GM23338 (cell line): ENCODE measurements at regions not wholly inside any gene's neighbourhood (a gene's known extent, or its start where the extent isn't known, plus 50 kb on each side); places are given as distances from the start of the nearest gene placed in this dataset.

ENCODE experiments used
- ATAC-seq: fragments of 200-7000 bp; cut with Tn5 transposase; 3 replicates; pipeline ENCODE4 v1.9.1; 2020
- DNase-seq: peaks from one replicate; pipeline ENCODE4 v3.0.0-alpha.2; 2015; ENCODE audit warnings: low spot score
- H2AFZ ChIP-seq: fragments of 200-600 bp; sonication (generic); 2 replicates; pipeline ENCODE4 v1.8.0; 2016; ENCODE audit warnings: antibody characterized with exemption, mild to moderate bottlenecking, moderate library complexity
- H3F3A ChIP-seq: fragments of 200-600 bp; sonication (generic); replicated peaks from 2 replicates; pipeline ENCODE4 v1.8.0; 2017; ENCODE audit warnings: antibody characterized with exemption, mixed run types, low read depth
- H3K27ac ChIP-seq: fragments of 200-600 bp; sonication (generic); 2 replicates; pipeline ENCODE4 v1.6.1; 2016; ENCODE audit warnings: low read depth
- H3K27me3 ChIP-seq: fragments of 200-600 bp; sonication (generic); 2 replicates; pipeline ENCODE4 v1.8.0; 2016; ENCODE audit warnings: mild to moderate bottlenecking, mixed run types, moderate library complexity; ENCODE audit not compliant: insufficient read depth
- H3K36me3 ChIP-seq: fragments of 200-600 bp; sonication (generic); 2 replicates; pipeline ENCODE4 v1.8.0; 2016; ENCODE audit warnings: mild to moderate bottlenecking; ENCODE audit not compliant: insufficient read depth
- H3K4me1 ChIP-seq: fragments of 200-600 bp; sonication (generic); 2 replicates; pipeline ENCODE4 v1.8.0; 2016; ENCODE audit warnings: mild to moderate bottlenecking, moderate library complexity; ENCODE audit not compliant: insufficient read depth
- H3K4me2 ChIP-seq: fragments of 200-600 bp; sonication (generic); 2 replicates; pipeline ENCODE4 v1.7.1; 2017; ENCODE audit warnings: mixed run types
- H3K4me3 ChIP-seq: fragments of 200-600 bp; sonication (generic); 2 replicates; pipeline ENCODE4 v1.6.1; 2016; ENCODE audit warnings: mixed run types
- H3K79me2 ChIP-seq: fragments of 200-600 bp; sonication (generic); replicated peaks from 2 replicates; pipeline ENCODE4 v1.8.0; 2017; ENCODE audit warnings: mild to moderate bottlenecking; ENCODE audit not compliant: insufficient read depth
- H3K9me2 ChIP-seq: fragments of 200-600 bp; sonication (generic); 2 replicates; pipeline ENCODE4 v1.8.0; 2017; ENCODE audit not compliant: insufficient read depth
- H4K20me1 ChIP-seq: fragments of 200-600 bp; sonication (generic); replicated peaks from 2 replicates; pipeline ENCODE4 v1.8.0; 2017; ENCODE audit warnings: mild to moderate bottlenecking; ENCODE audit not compliant: insufficient read depth
- H3K27ac Mint-ChIP-seq: 2 replicates; pipeline ENCODE4 v1.8.0; 2020; ENCODE audit warnings: inconsistent platforms, mild to moderate bottlenecking, moderate library complexity, mixed read lengths
- H3K27me3 Mint-ChIP-seq: 3 replicates; pipeline ENCODE4 v1.8.0; 2022; ENCODE audit warnings: low read depth, mild to moderate bottlenecking, moderate library complexity, mixed read lengths, inconsistent platforms; ENCODE audit not compliant: insufficient read depth, poor library complexity
- H3K36me3 Mint-ChIP-seq: 3 replicates; pipeline ENCODE4 v1.8.0; 2021; ENCODE audit warnings: low read depth, mild to moderate bottlenecking, inconsistent platforms, moderate library complexity, mixed read lengths
- H3K4me1 Mint-ChIP-seq: 3 replicates; pipeline ENCODE4 v1.8.0; 2020; ENCODE audit warnings: mild to moderate bottlenecking, inconsistent platforms, mixed read lengths
- H3K4me3 Mint-ChIP-seq: 3 replicates; pipeline ENCODE4 v1.8.0; 2021; ENCODE audit warnings: moderate library complexity, mild to moderate bottlenecking, inconsistent platforms, mixed read lengths
- H3K9me3 Mint-ChIP-seq: 3 replicates; pipeline ENCODE4 v1.8.0; 2020; ENCODE audit warnings: moderate library complexity, mild to moderate bottlenecking, inconsistent platforms, mixed read lengths
- CREB1 ChIP-seq: fragments of 250-450 bp; sonication (Bioruptor Pico); IDR thresholded peaks from 2 replicates; pipeline ENCODE4 v1.5.0; 2020; ENCODE audit warnings: low read depth, mild to moderate bottlenecking, moderate library complexity
- CTCF ChIP-seq, 2 experiments: fragments of 200-600 bp in 1 of 2; sonication (generic) in 1 of 2; conservative IDR thresholded peaks; 2 replicates each; pipeline versions ENCODE4 v1.5.1 to v1.6.1; 2016 to 2017; ENCODE audit warnings: antibody characterized with exemption in 2 of 2, low read depth in 2 of 2, mild to moderate bottlenecking in 2 of 2, moderate library complexity in 1 of 2
- ETS1 ChIP-seq: IDR thresholded peaks from 2 replicates; pipeline ENCODE4 v1.6.1; 2016; ENCODE audit warnings: antibody characterized with exemption
- EZH2 ChIP-seq: fragments of 200-600 bp; sonication (generic); IDR thresholded peaks from one replicate; pipeline ENCODE4 v1.8.0; 2017; ENCODE audit warnings: antibody characterized with exemption, mild to moderate bottlenecking, low read depth; ENCODE audit not compliant: unreplicated experiment
- EZH2phosphoT487 ChIP-seq: fragments of 200-600 bp; sonication (generic); IDR thresholded peaks from one replicate; pipeline ENCODE4 v1.8.1; 2018; ENCODE audit warnings: antibody characterized with exemption; ENCODE audit not compliant: unreplicated experiment
- JUNB ChIP-seq: IDR thresholded peaks from one replicate; pipeline ENCODE4 v1.6.1; 2016; ENCODE audit warnings: antibody characterized with exemption; ENCODE audit not compliant: unreplicated experiment
- NANOG ChIP-seq: IDR thresholded peaks from 2 replicates; pipeline ENCODE4 v1.6.1; 2016; ENCODE audit warnings: antibody characterized with exemption, borderline replicate concordance
- POLR2AphosphoS5 ChIP-seq: IDR thresholded peaks from 2 replicates; pipeline ENCODE4 v1.6.1; 2016; ENCODE audit warnings: antibody characterized with exemption, low read depth
- REST ChIP-seq: IDR thresholded peaks from one replicate; pipeline ENCODE4 v1.6.1; 2018; ENCODE audit warnings: antibody characterized with exemption; ENCODE audit not compliant: unreplicated experiment
- STAT1 ChIP-seq: IDR thresholded peaks from one replicate; pipeline ENCODE4 v1.6.1; 2016; ENCODE audit warnings: antibody characterized with exemption; ENCODE audit not compliant: unreplicated experiment
- ZNF114 ChIP-seq: fragments of 250-450 bp; sonication (Bioruptor Pico); IDR thresholded peaks from 2 replicates; pipeline ENCODE4 v1.5.0; 2020; ENCODE audit warnings: mild to moderate bottlenecking, moderate library complexity
- ZNF331 ChIP-seq: fragments of 250-450 bp; sonication (Bioruptor Pico); IDR thresholded peaks from 2 replicates; pipeline ENCODE4 v1.5.0; 2020; ENCODE audit warnings: low read depth, mild to moderate bottlenecking, moderate library complexity
- ZNF462 ChIP-seq: fragments of 250-450 bp; sonication (Bioruptor Pico); IDR thresholded peaks from 2 replicates; pipeline ENCODE4 v1.5.0; 2020; ENCODE audit warnings: mild to moderate bottlenecking, moderate library complexity

DNA sequence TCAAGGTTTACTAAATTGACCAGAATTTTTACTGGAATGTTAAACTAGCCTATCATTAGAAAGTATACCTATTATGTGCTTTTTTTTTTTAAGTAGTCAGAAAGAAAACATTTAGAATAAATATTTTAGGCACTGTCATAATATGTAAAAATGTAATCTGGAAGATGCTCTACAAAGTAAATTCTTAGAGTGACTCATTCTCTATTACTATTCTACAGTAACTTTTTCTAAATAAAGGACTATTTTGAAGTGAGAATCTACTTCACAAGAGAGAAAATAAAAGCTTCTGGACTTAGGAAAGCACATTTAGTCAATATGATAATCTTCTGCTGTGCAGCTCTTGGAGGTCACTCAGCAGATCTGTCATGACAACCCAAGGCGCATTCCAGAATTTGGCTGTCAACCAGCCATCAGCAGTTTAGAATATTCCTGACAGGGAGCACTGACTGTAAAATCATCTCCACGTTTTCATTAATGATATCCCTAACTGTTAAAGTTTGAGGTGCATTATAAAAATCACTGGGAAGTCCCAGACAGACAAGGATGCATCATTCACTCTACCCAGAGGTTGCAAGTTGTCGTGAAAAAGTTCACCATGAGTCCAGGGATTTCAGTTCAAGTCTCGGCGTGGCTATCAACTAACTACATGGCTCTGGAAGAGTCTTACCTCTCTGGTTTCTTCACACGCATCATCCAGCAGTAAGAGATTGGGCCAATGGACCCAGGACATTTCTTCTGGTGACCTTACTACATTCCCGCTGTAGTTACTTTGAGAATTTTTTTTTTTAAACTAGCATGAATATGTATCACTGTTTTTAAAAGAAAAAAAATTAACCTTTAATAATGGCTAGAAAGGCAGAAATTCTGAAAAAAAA lies 374.9 kb downstream of the GJA1 start:
- H3K36me3 ChIP-seq = no peaks in the 10 kb centered on the region
- H2AFZ ChIP-seq = no peak overlapping the region
- DNase-seq (no peak), ATAC-seq (no peak)
- peaks cover 7% of the 10 kb centered on the region; the same call in 2 of the 3 replicates for H3K9me3 Mint-ChIP-seq
- H4K20me1 ChIP-seq = no peaks in the 10 kb centered on the region
- no peak overlapping the region for H3K4me3 Mint-ChIP-seq
- no peaks in the 10 kb centered on the region for H3K4me1 ChIP-seq
- no peak overlapping the region for H3K4me3 ChIP-seq
- no peaks in the 10 kb centered on the region for H3K27me3 Mint-ChIP-seq
- no peaks in the 10 kb centered on the region for H3K4me1 Mint-ChIP-seq
- H3K27me3 ChIP-seq = no peaks in the 10 kb centered on the region
- H3K36me3 Mint-ChIP-seq = peaks cover 9% of the 10 kb centered on the region; the same call in 2 of the 3 replicates
- H3K79me2 ChIP-seq = no peaks in the 10 kb centered on the region
- H3F3A ChIP-seq = no peaks in the 10 kb centered on the region
- TF ChIP-seq REST = no peak
- no peak for TF ChIP-seq CREB1 (CRISPR knock-in tag)
- no peak for TF ChIP-seq CTCF (conservative IDR thresholded peaks at IDR 0.05; ENCODE audit: low read depth in 2 of 2)
- TF ChIP-seq EZH2phosphoT487 = no peak
- TF ChIP-seq ZNF462 (CRISPR knock-in tag) = no peak
- no peak for TF ChIP-seq NANOG
- no peak for TF ChIP-seq EZH2
- TF ChIP-seq JUNB = no peak
- no peak for TF ChIP-seq ZNF331 (CRISPR knock-in tag)
- no peak for TF ChIP-seq ZNF114 (CRISPR knock-in tag)
- TF ChIP-seq POLR2AphosphoS5 = no peak
- no peak for TF ChIP-seq STAT1
- no peak for TF ChIP-seq ETS1
- no peak overlapping the region for H3K27ac ChIP-seq
- H3K27ac Mint-ChIP-seq = no peak overlapping the region
- no peaks in the 10 kb centered on the region for H3K9me2 ChIP-seq
- H3K4me2 ChIP-seq = no peak overlapping the region
